ENCODE measurements at regions not wholly inside any gene's neighbourhood (a gene's known extent, or its start where the extent isn't known, plus 50 kb on each side); places are given as distances from the start of the nearest gene placed in this dataset.
"Not testable (repeated sequence)": the region's sequence is repeated elsewhere in the genome, so short reads cannot be mapped to it uniquely, and the experiment has no call there.

DNA sequence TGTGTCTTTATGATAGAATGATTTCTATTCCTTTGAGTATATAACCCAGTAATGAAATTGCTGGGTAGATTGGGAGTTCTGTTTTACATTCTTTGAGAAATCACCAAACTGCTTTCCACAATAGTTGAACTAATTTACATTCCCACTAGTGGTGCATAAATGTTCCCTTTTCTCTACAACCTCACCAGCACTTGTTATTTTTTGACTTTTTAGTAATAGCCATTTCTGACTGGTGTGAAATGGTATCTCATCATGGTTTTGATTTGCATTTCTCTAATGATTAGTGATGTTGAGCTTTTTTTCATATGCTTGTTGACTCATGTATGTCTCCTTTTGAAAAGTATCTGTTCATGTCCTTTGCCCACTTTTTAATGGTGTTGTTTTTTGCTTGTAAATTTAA lies 296.0 kb upstream of the PIK3R1 start:
- not testable (repeated sequence) for ATAC-seq

DNA sequence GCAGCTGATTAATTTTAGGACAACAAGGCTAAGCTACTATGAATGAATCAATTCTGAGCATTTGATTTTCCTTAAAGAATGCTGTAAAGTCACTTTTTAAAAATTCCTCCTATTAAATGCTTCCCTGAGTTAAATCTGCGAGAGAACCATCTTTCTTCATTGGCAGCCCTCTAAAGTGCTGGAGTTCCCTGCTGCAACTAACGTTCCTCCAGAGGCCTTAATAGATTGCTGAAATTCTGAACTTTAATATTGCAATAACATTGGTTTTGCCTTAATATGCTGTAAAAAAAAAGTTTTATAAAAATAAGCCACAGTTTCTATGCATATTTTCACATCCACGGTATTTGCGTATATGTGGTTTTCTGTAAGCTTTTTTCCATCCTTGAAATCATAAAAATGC lies 298.0 kb upstream of the PIK3R1 start:
- ATAC-seq = no peak

DNA sequence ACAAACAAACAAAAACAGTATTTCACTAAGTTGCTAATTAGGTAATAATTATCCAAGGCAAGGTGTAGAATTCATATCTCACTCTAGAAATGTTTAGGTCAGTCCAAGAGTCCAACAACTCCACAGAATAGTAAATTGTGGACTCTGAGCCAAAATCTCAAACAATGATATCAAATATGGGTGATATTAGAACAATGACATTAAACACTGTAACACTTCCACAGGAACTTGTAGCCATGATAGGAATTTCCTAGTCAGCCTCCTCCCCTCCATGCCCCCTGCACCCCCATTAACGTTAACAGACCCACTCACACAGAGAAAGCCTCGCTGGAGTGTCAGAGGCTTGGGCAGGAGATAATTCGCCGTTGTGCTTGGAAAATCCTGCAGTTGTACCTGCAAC lies 305.0 kb upstream of the PIK3R1 start:
- ATAC-seq = no peak

DNA sequence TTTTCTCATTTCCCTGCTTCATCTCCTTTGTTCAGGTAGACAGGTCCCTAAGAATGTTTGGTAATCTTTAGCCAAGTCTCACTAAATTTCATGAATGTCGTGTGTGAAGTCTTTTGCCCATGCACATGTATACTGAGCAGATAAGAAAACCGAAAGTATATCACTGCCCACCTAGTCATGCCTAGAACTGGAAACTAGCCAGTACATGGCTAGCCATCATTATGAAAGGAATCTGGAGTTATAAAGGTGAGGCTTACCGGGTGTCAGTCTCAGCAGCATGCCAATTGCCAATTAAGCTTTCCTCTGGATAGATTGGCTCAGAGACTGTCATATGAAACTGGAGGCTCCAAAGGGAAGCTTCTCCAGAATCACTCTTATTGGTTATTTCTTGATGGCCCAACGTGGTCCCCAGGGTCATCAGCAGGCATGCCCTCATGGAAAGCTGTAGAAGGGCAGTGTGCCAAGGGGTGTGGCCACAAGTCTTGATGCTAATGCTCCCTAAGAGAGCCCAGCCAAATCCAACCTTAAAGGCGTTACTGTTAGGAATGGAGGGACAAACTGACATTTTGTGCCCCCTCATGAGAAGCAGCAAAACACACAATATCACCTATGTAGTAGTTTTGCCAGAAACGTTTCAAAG lies 307.3 kb upstream of the PIK3R1 start:
- no peak for ATAC-seq

DNA sequence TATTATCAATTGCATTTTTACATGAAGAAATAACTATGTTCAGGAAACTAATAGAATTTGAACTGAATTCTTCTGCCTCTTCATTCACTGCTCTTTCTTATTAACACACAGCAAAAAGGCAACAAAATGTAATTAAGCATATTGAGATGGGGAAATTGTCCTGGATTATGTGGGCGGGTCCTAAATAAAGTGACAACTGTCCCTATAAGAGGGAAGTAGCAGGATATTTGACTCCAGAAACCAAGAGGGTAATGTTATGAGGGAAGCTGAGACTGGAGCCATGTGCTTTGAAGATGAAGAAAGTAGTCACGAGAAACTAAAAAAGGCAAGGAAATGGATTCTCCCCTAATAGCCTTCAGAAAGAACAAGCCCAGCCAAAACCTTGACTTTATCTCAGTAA lies 311.2 kb upstream of the PIK3R1 start:
- ATAC-seq = no peak

DNA sequence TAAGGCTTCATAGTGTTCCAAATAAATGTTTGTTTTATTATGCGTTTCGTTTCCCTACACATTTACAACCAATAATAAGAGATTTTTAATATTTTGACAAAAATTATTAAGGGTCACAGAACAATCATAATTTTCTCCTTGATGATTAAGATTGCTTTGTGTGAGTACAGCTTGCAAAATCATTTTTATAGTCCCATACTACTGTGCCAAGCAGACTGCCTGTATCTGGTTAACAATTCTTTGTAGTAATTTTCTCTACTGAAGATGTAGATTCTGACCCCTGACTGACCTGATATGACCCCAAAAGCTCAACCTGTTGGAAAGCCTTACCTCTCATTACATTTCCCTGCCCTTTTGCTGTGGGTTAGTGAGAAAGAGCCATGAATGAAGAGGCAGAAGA lies 311.9 kb upstream of the PIK3R1 start:
- ATAC-seq = no peak

DNA sequence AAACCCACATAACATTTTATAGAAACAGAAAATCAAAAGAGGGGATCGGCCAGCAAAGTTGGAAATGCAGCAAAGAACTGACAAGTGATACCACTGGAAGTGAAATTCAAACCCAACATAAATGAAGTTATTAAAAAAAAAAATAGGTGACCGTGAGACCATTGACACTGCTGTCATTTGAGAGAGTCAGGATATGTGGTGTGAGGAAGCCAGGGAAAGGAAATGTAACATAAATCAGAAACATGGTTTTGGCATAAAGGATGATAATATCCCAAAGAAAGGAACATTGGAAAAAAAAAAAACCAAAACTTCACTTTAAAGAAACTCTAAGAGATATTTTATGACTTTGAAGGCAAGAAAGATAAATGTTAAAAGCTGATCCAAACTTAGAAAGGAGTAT lies 312.4 kb upstream of the PIK3R1 start:
- ATAC-seq = no peak

DNA sequence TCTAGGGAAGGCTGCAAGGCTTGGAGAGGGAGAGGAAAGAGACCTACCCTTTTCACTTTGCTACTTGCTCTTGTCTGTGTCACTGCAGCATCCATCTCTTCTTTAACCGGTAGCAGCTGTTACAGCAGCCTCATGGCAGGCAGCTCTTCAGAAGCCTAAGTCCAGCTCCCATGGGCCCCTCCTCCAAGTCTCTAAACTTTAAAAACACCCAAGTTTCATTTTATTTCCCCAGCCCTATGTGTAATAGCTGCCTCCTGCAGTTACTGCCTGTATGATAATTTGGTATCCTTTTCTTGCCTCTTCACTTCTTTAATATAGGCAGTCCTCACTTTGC lies 313.1 kb upstream of the PIK3R1 start:
- no peak for ATAC-seq

DNA sequence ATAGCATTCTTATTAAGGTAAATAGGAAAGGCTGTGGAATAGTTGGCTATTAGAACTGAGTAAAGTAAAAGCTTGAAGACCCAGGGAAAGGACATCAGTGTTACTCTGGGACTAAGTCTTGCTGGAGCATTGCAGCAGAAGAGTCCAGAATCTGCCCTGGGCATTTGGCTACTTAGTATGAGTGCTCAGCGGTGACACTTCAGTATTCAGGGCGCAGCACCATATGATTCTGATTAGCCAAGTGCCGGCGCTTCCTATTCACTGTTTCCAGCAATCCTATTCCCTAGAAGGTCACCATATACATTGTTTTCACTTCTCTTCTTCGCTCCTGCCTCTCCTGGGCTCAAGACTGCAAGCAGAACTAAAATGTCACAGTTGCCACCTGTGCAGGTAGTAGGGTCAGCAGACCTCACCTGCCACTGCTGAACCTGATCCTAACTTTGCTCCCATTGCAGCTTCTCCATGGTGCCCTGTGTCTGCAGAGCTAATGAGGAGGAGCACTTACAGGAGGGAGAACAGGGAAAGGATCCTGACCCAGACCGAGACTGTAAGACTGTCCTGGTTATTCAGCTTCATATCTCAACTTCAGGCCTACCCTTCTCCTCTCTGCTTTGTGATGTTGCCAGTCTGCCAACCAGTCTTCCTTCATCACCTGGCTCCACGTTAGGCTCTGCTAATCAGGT lies 313.6 kb upstream of the PIK3R1 start:
- ATAC-seq = no peak

DNA sequence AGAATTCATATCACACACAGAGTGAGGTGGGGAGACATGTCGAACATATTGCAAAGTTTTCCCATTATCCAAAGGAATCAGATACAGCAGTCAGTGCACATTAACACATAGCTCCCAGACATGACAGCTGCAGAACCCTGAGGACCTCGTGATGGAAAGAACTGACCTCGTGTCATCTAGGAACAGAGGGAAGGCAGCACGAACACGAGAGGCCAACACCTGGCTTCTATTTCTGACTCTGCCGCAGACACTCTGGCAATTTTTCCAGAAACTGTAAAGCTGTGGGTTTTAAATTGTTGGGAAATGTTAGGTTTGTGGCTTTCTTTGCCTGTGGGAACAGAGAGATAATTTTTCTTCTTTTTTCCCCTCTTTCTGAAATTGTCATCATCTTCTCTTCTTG lies 315.0 kb upstream of the PIK3R1 start:
- ATAC-seq = no peak

DNA sequence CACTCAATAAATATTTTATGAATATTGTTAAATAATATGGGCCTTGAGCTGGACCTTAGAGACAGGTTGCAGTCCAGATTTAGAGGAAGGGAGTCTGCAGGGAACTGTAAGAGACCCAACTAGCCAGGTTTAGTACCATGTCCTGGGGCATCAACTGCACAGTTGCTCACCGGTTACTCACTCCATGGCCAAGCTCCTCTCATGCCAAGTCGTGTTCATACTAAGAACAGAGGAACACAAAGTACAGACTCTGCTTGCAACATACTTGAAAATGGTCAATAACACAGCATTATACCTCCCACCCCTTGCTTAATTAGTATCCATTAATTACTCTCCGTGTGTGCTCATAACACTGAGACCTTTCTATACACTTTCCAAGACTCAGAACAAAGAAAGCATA lies 317.6 kb upstream of the PIK3R1 start:
- peak; percentile 90 for ATAC-seq

DNA sequence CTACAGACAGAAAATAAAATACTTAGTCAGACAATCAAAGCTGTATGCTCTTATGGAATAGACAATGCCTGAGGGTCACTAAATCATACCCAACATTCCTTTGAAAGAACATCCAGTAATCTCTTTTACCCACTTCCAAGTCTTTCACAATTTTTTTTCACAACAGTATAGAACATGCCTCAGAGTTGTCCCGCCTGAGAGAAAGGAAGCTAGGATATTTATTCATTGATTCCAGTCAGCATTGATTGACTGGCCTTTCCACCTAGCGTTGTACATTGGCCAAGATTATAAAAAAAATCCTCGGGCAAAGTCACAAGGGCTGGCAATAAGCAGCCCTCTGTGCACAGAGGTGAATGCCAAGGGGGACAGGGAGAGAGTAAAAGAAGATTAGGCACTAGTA lies 318.1 kb upstream of the PIK3R1 start:
- peak; percentile 62 for ATAC-seq

DNA sequence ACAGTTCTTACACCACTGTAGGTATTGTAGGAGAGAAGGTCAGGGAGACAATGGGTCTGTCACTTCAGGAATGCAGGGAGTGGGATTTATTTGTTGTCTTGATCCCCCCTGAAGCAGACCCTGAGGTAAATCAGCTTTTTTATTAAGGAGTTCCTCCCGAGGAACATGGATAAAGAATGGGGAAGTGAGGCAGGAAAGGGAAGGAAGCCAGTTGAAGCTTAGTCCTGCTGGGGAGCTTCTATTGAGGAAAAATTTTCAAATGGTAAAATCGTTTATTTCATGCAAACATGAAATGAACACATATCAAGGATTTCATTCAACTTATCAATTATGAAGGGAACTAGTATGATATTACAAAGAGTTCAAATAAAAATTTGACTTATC lies 318.6 kb upstream of the PIK3R1 start:
- no peak for ATAC-seq

DNA sequence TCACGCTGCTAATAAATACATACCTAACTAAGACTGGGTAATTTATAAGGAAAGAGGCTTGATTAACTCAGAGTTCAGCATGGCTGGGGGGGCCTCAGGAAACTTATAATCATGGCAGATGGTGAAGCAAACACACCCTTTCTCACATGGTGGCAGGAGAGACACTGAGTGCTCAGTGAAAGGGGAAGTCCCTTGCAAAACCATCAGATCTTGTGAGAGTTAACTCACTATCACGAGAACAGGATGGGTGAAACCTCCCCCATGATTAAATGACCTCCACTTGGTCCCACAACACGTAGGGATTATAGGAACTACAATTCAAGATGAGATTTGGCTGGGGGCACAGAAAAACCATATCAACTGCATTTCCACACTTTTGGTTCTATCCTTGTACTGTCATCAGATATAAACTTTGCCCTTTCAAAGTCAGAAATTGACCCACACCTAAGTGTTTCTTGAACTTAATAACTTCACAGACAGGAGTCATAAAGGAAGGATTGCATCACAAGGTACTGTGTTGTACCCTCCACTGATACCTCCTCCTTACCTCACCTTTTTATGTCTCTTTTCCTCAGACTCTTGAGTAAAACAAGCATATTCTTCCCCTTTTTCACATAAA lies 319.1 kb upstream of the PIK3R1 start:
- no peak for ATAC-seq

DNA sequence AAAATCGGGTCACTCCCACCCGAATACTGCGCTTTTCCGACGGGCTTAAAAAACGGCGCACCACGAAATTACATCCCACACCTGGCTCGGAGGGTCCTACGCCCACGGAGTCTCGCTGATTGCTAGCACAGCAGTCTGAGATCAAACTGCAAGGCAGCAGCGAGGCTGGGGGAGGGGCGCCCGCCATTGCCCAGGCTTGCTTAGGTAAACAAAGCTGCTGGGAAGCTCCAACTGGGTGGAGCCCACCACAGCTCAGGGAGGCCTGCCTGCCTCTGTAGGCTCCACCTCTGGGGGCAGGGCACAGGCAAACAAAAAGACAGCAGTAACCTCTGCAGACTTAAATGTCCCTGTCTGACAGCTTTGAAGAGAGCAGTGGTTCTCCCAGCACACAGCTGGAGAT lies 325.7 kb upstream of the PIK3R1 start:
- ATAC-seq = not testable (repeated sequence)

DNA sequence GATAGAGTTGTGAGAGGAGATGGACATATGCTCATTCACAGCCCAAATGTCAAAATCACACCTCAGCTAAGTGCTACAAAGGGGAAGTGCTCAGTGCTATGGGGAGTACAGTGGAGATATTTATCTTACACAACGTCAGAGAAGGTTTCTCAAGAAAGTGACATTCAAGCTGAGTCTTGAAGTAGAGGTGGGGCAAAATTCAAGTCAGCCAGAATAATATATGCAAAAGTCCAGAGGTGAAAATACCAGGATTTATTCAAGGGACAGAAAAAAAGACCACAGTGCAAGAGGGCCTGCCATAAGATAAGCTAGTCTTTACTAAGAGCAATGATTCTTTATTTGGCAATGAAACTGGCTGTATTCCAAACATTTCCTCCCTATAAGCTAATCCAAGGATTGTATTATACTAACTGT lies 327.8 kb upstream of the PIK3R1 start:
- ATAC-seq = no peak

DNA sequence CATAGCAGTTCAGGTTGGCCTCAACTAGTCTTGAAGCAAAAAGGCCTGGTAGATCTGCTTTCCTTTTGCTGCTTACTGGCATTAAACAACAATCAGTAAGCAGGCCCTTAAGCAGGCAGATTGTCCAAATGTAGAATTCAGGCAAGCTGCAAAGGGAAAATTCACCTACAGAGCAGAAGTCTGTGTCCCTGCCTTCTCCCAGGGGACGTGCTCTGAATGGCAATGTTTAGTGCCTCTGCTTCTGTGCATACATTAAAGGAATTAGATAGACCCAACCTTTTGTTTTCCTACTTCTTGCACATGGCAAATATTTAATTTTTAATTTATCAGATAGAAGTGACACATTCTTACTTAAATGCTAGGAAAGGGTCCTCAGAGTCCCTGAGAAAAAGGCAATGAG lies 328.8 kb upstream of the PIK3R1 start:
- no peak for ATAC-seq

DNA sequence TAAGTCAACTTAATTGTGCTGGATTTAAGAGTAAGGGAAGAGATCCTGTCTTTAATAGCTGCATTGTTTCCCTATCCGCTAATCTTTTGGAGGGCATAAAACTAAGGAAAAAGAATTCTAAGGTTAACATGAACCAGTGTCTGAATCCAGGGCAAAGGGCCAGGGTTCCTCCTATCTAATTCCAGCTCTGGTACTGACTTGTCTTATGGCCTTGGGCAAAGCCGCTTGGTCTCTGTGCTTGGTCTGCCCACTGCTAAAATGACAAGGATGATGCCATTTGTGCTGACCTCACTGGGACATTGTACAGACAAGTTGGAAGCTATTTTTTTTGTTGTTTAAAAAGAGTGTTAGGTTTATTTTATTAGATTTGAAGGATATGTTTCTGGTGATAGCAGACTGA lies 334.7 kb upstream of the PIK3R1 start:
- no peak for ATAC-seq

DNA sequence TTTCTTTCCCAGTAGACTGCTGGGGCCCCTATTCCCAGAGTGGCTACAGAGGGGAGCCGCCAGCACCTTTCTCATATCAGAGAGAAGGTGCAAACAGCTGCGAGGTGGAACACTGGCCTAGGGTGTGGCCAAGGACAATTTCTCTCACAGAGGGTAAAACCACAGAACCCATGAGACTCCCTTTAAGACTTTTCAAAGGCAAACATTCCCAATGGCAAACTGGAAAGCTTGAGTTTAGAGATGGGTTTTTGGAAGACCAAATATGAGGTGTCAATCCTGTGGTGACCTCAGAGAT lies 335.1 kb upstream of the PIK3R1 start:
- no peak for ATAC-seq

DNA sequence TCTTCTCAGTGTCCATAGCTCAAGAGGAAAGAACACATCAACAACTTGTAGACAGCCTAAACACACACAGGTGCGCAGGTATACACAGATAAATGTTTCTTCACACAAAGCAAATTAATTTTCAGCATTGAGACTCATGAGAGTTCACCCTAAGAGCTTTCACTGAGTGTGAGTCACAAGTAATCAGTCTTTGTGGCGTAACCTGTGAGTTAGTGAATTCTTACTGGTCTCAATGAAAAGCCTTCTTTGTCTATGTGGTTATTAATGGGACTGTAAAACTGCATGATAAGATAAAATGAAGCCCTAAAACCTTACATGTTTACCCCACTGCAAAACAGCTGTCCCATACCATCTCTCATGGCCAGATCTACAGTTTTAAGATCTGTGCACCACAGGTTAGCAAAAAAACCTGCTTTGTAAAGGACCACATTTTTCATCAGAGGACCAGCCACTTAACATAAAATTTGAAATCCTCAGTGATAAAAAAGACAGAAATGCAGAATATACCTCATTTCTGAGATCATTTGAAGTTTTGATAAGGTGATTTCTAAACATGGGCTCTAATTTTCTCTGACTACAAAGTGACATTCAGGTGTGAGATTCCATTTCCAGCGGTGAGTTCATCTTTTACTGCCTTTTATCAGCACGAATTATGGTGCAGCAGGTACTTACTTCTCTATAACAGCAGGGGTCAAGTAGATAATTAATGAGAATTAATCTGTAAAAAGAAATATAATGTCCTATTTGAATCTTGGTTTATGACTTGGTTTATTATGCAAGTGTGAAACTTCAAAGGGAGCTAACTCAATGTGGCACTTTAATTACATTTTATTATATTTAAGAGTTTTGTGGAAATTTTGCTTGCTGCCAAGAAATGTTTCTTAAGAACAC lies 335.7 kb upstream of the PIK3R1 start:
- peak; percentile 76 for ATAC-seq

DNA sequence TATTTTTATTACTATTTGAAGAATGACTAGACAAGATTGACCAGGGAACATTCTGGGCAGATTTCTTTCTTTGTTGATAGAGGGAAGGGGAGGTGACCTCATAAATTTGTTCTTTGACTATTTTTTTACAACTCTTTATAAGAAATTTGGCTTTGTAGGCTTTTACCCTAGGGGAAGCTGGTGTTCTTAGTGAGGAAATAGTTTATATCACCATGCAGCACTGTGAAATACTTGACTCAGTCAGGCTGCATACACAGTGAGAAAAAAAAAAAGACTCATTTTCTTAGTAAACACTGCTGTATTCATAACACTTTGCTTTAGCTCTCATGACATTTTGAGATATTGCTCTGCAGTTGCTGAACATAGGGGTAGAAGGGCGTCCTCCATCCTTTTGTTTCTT lies 336.6 kb upstream of the PIK3R1 start:
- no peak for ATAC-seq

DNA sequence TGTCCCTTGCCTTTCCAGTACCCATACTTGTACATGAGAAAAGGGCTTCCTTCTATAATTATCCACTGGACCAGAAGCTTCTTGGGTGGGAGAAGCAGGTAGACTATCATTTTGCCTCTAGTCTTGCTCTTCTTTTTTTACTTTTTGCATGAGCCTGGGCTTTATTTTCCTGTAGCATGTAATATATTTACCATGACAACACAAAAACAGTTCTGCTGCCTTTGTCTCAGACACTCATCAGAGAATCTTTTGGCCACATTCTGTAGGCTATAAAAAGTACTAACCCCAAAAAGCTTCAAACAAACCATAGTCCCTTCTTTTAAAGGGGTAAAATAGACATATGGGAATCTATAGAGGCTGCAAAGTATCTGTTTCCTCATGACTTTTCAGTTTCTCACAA lies 339.2 kb upstream of the PIK3R1 start:
- no peak for ATAC-seq

DNA sequence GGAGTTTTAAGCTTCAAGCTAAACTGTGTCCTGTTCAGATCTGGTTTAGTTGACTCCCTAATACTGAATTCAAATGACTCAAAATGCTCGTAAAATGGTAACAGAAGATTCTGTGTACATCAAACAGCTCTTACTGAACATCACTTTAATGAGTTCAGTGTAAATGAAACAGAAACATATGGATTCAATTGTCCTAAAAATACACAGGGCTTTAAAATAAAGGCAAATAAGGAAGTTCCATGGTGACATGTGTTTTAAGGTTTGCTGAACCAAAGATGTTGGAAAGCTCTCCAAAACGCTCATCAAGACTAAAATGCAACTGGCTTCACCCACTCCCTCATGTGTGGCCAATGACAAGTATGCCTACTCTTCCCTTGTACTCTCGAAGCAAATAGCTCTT lies 340.0 kb upstream of the PIK3R1 start:
- no peak for ATAC-seq

DNA sequence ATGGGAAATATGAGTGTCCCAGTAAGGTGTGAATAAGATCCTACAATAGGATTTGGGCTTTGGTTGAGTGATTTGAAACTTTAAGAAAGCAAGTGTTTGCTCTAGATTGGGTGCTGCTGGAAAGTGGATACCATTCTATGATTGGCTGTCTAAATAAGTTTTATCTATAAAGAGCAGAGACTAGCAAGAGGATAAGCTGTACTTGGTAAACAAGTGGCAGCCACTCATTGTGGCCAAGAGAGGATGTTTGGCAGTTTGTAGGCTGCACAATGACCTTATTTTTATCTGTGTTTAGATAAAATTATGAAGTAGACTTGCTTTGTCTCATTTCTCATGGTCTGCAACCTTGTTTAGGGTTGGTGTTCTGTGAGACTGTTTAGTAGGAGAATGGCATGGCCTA lies 341.6 kb upstream of the PIK3R1 start:
- ATAC-seq = no peak

All from esophagus mucosa (tissue), 1 donor.